ENCODE measurements at regions not wholly inside any gene's neighbourhood (a gene's known extent, or its start where the extent isn't known, plus 50 kb on each side); places are given as distances from the start of the nearest gene placed in this dataset.

GRCh38 chr2:74080346-74080745 is 67.4 kb downstream of the BOLA3 start:
- H3K4me3 ChIP-seq (replicated peaks in 1 of 2; ENCODE audit: low read depth in 2 of 2, low read length in 2 of 2) = no peak overlapping the region
- peak in 1 of 2 donors; percentile 8 for DNase-seq (ENCODE audit: low read depth in 2 of 2)
- TF ChIP-seq CTCF (IDR thresholded peaks at IDR 0.05; ENCODE audit: low read depth, low read length) = peak; percentile 7

GRCh38 chr2:74081030-74081762 is 66.5 kb downstream of the BOLA3 start:
- TF ChIP-seq CTCF (IDR thresholded peaks at IDR 0.05; ENCODE audit: low read depth, low read length) = no peak
- peak in 1 of 2 donors; percentile 27 for DNase-seq (ENCODE audit: low read depth in 2 of 2)
- H3K4me3 ChIP-seq (replicated peaks in 1 of 2; ENCODE audit: low read depth in 2 of 2, low read length in 2 of 2) = no peak overlapping the region

- TF ChIP-seq CTCF (IDR thresholded peaks at IDR 0.05; ENCODE audit: low read depth, low read length) = no peak
- no peak overlapping the region for H3K4me3 ChIP-seq (replicated peaks in 1 of 2; ENCODE audit: low read depth in 2 of 2, low read length in 2 of 2)
- DNase-seq (ENCODE audit: low read depth in 2 of 2) = no peak
Measured at GRCh38 chr2:74081763-74082110, 66.0 kb downstream of the BOLA3 start.

- no peak for DNase-seq (ENCODE audit: low read depth in 2 of 2)
- TF ChIP-seq CTCF (IDR thresholded peaks at IDR 0.05; ENCODE audit: low read depth, low read length) = no peak
- H3K4me3 ChIP-seq (replicated peaks in 1 of 2; ENCODE audit: low read depth in 2 of 2, low read length in 2 of 2) = no peak overlapping the region
Measured at GRCh38 chr2:74083750-74084149, 64.0 kb downstream of the BOLA3 start.
